Islet of Langerhans (tissue), 1 donor: ENCODE measurements at regions not wholly inside any gene's neighbourhood (a gene's known extent, or its start where the extent isn't known, plus 50 kb on each side); places are given as distances from the start of the nearest gene placed in this dataset.

ENCODE experiments used
- FAIRE-seq: peaks from one replicate; lab custom pipeline; 2011; peaks lifted over from hg19 to GRCh38; lab: Jason Lieb, UNC

DNA sequence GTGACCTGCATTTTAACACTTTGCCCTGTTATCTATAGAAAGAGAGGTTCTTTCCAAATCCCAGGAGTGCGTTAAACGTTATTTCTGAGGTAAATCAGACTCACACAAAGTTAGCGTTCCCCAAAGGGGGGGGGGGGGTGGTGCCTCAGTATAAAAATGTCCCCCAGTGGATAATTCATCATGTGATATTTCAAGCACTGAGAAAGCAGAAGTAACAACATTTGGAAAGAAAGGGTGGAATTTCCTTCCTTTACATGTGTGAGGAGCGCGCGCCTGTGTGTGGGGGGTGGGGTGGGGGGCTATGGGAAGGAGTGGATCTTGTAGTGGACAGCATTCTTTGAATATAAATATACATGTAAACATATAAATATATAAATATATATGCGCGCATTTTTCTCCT is 630.9 kb downstream of the NYAP2 start:
- FAIRE-seq, result no peak

DNA sequence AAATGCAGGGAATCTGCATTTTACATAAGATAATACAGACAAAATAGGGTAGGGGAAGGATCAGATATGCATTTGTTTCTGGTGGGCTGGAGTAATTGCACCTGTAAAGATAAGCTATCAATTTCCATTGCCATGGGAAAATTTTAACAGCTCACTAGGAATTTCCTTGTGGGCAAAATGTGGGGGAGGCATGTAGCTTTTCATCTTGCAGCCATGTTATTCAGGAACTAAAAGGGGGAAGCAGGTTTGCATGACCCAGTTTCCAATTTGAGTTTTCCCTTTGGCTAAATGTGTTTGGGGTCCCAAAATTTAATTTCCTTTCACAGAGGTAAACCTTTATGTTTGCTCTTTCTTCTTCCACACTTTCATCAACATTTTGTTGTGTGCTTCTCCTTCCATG is 624.4 kb downstream of the NYAP2 start:
- no peak for FAIRE-seq

DNA sequence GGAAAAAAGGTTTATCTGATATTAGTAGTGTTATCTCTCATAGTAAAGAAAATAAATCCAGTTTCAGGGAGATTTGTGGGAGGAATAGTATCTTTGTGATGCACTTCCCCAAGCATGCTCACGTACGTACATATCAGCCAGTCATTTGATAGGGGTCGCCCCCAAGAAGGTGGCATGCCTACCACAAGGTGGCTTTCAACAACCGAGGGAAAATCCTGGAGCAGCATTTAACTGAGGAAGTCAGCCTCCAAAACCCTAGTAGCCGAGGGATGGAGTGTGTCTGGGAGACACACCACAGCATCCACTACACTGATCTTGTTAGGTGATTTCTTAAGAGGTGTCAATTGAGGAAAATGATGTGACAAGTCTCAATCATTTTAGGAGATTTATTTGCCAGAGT is 623.9 kb downstream of the NYAP2 start:
- no peak for FAIRE-seq

DNA sequence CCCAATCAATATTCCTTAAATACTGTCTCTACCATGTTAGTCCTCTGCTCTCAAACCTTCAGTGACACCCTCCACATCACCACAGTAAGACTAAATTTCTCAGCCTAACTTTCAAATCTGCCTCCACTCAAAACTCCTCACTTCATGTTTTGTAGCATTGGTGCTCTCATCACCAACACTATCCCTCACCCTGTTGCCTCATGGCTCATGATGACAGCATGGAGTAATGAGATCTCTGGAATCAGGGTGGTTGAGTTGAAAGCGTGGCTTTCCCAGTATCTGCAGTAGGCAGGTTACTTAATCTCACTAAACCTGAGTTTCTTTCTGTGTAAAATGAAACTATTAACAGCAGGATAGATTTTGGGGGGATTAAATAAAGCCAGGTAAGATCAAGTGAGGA is 621.4 kb downstream of the NYAP2 start:
- no peak for FAIRE-seq

DNA sequence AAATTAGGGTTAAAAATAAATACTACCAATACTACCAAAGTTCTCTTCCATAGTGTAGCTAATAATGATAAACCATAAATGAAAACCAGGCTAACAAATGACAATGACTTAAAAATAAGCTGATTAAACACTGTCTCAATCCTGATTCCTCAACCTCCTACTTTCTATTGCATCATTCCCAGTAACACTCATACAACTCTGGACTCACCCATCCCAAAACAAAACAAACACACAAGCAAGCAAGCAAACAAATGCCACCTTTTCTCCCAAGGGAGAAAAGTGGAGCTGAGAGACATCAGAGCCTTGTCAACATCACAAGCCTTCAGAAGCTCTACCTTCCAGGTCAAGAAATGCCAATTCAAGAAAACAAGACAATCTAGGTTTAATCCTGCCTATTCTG is 620.7 kb downstream of the NYAP2 start:
- FAIRE-seq, result no peak

DNA sequence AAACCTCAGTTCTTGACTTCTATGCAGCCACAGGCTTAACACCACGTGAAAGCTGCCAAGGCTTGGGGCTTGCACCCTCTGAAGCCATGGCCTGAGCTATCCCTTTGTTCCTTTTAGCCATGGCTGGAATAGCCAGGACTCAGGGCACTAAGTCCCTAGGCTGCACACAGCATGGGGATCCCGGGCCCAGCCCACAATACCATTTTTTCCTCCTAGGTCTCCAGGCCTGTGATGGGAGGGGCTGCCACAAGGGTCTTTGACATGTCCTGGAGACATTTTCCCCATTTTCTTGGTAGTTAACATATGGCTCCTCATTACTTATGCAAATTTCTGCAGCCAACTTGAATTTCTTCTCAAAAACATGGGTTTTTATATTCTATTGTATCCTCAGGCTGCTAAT is 619.1 kb downstream of the NYAP2 start:
- no peak for FAIRE-seq

DNA sequence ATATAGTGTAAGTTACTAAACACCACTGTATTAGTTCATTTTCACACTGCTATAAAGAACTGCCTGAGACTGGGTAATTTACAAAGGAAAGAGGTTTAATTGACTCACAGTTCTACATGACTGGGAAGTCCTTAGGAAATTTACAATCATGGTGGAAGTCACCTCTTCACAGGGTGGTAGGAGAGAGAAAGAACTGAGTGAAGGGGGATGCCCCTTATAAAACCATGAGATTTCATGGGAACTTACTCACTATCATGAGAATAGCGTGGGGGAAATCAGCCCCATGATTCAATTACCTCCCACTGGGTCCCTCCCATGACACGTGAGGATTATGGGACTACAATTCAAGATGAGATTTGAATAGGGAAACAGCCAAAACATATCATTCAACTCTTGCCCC is 618.0 kb downstream of the NYAP2 start:
- no peak for FAIRE-seq

DNA sequence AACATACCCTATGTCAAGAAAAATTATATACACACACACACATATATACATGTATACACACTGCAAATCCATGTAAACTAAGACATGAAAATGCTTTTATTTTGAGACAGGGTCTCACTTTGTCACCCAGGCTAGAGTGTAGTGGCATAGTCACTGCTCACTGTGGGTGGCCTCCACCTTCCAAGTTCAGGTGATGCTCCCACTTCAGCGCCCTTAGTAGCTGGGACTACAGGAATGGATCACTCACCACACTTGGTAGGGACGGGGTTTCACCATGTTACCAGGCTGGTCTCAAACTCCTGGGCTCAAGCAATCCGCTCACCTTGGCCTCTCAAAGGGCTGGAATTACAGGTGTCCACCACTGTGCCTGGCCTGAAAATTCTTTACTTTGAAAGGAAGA is 617.6 kb downstream of the NYAP2 start:
- FAIRE-seq, result no peak

DNA sequence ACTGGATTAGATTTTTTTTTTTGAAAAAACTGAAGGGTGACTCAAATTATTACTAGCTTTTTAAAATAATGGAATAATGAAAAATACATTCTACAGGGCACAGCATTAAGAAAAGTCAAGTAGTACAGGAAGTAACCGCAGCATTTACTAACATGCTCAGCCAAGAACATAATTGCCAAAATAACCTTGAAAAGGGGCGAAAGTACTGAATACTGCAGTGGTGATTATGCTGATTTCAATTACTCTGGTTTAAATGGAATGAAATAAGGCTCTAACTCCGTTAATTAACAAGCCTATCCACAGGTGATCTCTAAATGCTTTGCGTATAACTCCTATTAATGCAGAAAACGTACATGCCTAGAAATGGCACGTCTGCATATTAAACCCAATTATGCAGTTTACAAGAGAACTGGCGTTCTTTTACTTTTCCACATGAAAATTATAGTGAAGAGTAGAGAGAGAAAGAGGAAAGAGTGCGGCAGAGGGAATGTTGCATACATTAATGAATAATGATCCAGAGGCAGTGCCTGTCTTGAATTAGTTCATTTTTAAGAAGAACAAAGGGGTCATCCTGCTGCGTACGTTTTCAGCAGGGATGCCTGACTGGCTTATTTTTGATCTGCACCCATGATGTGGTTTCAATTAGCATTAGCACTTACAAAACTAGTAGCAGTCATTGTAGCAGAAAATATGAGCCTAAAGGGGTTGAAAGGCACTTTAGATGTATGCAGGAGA is 612.4 kb downstream of the NYAP2 start:
- FAIRE-seq, result no peak

DNA sequence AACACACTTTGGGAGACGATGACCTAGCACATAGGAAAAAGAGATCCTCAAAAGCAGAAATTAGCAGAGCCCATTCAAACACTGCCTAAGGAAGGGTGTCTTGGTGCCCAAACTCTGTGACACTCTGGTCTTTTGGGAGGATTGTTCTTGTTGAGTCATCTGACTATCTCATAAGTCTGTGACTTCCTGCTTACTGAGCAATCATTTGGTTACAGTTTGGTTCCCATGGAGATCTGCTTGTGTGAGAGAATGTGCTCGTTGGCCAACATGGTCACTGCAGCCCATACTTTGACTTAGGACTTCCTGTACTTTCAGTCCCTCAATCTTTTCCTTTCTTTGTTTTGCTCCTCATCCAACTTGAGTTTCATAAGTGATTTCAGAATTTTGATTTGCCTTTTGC is 602.9 kb downstream of the NYAP2 start:
- no peak for FAIRE-seq

DNA sequence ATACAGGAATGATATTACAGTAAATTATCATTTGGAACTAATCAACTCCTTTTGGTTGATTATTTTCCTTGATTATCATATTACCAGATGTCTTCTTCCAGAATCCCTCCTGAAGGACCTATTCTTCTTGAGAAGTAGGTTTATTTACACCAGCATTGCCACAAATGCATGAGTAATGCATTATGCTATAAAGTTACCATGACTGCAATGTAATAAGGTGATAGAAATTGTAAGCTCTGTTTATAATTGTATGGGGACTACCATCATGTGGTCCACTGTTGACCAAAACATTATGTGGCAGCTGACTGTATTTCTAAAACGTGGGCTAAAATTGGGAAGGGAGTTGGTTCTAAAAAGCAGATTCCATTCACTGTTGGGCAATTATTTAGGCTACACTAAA is 602.2 kb downstream of the NYAP2 start:
- FAIRE-seq, result no peak

DNA sequence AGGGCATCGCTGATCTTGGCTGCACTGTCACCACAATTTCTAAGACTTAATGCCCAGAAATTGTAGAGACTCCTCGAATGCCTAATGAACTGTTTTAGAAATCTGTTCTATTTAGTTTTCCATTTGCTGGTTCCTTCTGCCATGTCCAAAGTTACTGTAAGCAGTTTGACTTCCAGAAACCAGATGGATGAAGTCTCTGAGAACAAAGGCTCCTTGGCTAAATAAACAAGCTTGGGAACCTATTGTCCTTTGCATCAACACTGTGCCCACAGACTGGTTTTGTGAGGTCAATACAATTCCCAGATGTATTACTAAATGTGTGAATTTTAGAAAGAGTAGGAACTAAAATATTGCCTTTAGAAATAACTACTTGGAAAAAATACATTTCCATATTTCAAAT is 600.2 kb downstream of the NYAP2 start:
- FAIRE-seq, result no peak

DNA sequence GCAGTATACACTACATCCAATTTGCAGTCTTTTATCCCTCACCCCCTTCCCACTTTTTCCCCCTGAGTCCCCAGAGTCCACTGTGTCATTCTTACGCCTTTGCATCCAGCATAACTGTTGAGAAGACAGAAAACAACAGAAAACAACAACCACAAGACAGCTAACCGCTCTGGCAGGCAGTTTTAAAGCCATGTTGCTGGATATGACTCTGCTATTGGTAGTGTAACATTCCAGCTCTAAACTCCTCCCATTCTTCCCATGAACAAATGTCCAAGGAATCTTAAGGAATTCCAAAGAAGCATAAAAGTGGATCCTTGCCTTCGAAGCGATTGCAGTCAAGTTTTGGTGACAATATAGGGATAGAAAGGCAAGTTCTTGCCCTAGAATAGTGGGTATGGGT is 599.1 kb downstream of the NYAP2 start:
- no peak for FAIRE-seq

DNA sequence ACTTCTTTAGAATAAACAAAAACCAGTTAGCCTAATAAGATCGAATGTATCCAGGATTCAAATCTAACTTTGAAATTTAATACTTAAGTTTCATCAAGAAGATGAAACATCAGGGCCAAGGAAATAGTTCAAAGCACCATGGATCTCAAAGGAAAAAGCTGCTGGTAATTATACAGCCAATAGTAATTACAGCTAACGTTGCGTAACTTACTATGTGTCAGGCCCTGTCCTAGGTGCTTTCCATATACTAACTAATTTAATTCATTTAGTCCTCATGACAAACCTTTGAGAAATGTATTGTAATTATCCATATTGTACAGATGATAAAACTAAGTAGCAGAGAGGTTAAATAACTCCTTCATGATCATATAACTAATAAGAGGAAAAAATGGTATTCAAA is 598.6 kb downstream of the NYAP2 start:
- no peak for FAIRE-seq

DNA sequence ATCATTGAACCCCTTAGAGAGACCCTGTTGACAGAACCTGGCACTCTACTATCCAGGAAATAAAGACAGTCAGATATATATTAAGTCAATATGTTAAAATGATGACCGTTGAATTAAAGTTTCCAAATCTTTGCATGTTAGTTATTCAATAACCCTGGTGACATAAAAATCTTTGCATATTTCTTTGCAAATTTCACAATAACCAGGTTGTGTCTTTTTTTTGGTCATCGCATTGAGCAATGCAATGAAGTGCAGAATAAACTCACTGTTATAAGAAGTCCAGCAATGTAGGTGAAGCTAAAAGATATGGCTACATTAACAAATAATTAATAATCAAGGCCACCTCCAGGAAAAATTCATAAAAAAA is 596.9 kb downstream of the NYAP2 start:
- FAIRE-seq, result no peak

DNA sequence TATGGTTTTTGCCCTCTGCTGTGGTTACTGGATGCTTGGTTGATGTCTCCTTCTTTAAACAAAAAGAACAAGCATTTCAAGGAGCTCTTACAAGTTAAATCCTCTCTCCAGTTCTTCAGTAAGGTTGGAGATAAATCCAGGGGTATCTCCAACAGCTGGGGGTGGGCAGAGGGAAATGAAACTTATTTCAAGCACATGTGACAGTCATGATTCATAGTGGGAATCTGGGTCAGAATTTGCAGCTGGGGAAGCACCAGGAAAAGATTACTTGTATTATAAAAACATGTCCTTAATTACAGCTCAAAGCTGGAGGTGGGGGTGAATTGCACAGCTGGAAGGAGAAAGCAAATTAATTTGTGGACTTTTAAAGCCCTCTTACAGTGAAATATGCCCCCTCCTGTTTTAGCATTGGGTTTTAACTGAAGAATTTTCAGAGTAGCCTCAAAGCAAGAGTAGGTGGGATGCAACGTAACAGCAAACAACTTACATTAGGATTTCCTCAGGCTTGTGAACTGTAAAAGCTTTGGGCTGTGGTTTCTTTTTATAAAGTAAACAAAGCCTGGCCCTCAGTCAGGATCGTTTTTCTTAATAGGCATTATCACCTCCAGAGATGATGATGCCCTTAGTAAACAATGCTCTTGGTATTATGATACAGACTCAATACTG is 596.4 kb downstream of the NYAP2 start:
- no peak for FAIRE-seq

DNA sequence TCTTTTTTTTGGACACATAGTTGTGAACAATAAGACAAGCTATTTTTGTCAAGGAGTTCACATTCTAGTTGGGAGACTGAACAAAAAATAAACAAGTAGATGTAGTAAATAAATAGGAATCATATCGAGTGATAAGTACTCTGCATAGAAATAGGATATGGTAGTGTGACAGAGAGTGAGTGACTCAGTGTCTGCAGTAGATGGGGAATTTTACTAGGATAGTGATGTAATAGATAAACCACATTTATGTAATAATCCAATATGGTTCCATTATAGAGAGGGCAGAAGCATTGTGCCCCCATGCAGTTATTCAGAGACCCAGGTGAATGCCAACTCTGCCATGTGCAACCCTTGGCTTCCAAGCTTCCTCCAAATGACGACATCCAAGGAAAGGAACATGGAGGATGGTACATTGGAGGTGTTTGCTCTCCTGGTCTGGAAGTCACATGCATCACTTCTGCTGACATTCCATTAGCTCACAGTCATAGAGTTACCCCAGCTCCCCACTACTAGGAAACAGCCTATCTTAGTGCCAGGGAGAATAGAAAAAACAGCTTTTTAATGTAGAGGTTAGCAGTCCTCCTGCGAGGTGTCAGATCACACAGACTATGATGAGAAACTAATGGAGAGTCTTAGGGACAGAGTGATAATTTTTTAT is 595.4 kb downstream of the NYAP2 start:
- FAIRE-seq, result no peak

DNA sequence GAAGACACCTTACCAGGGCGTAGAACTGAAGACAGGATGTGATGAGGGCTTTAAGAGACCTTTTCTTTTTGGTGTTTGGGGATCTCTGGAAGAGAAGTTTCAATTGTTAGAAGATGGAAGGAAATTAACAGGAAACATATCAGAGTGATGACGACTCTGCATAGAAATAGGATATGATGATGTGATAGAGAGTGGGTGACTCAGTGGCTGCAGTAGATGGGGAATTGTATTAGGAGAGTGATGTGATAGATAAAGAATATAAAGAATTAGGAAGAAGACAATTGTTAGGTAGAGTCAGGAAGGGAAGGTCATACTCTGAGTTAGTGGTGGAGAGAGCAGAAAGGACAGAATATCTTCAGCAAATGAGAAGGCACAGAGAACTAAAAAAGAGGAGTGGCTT is 593.9 kb downstream of the NYAP2 start:
- no peak for FAIRE-seq

DNA sequence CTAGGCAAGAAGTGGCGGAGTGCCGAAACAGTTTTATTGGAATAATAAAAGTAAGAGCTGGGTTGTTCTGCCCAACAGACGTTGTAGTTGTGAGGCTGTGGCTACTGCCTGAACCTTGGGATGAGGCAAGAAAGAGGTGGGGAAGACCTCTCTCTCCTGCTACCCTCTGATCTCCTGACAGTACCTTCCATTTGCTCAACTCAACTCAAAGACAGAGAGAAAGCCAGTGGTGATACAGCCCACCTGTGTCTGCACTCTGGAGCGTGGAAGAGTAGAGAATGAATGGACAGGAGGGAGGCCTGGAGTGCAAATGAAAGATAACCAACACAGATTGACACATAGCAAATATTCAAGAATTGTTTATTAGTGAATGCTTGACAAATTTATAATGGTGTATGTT is 590.3 kb downstream of the NYAP2 start:
- no peak for FAIRE-seq

DNA sequence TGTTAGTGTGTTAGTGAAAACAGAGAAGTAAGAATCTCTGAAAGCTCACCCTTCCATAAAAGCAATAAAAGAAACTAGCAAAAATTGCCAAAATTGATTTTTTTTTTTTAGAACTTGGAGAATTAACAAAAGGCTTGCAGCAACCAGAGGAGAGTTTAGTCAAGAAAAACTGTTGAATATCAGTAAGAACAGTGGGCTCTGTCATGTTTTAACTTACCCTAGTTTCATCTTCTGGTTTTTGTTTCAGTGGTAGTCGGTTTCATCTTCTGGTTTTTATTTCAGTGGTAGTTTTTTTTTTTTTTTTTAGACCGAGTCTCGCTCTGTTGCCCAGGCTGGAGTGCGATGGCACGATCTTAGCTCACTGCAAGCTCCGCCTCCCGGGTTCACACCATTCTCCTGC is 580.9 kb downstream of the NYAP2 start:
- FAIRE-seq, result no peak

DNA sequence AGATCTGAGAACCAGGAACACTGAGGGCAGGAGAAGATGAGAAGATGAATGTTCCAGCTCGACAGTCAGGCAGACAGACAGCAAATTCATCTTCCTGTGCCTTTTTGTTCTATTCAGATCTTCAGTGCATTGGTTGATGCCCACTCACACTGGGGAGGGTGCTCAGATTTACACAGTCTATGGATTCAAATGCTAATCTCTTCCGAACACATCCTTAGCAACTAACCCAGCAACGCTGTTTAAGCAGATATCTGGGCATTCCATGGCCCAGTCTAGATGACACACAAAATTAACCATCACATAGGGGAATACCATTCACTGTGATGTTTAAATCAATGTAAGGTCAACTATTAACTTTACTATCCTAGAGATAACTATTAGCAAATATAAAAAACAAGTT is 571.9 kb downstream of the NYAP2 start:
- FAIRE-seq, result no peak

DNA sequence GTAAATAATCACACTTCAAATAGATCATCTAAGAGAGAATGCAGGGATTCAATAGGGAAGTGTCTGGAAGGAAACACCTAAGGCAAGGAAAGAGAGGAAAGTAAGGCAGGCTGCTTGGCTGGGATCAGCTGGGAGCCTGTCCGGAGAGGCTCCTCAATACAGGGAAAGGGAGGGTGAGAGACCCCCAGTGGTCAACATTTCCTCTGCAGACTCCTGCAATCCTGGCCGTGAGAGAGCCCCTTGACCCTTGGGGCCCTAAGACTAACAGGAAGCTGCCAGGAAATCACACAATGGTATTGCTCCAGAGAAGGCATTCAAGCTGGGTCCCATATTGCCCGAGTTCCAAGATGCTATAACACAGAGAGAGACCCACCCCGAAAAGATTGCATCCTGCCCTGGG is 549.4 kb downstream of the NYAP2 start:
- FAIRE-seq, result no peak

DNA sequence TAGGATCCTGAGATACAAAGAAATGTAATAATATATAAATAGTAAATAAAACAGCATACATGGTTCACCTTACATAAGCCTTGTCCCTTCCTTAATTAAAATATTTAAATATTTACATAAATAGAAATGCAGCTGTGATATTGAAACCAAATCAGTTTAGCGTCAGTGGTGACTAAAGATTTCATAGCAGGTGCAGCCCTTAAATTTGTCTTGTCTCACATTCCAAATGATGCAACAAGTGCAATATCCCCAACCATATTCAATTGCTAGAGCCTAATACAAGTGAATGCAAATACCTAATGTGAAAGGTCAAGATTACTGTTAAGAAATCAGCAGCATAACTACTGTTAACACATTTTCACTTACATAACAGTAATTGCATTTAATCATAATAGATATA is 539.5 kb downstream of the NYAP2 start:
- FAIRE-seq, result no peak

DNA sequence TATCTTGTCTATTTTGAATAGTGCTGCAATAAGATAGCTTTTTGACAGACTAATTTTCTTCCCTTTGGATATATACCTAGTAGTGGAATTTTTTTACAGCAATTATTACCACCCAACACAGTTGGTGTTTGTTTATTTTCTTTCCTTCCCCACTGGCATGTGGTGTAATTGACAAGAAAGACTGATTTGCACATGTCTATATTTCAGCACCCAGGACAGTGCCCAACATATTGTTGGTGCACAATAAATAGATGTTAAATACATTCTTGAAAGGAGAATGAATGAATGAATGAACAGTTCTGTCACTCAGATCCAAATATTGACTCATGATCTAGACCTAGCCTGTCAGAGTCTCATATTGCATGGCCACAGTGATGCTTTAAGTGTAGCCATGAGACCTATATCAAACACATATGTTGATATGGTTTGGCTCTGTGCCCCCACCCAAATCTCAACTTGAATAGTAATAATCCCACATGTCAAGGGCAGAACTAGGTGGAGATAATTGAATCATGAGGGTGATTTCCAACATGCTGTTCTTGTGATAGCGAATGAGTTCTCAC is 538.2 kb downstream of the NYAP2 start:
- FAIRE-seq, result no peak
